ENCODE measurements at regions not wholly inside any gene's neighbourhood (a gene's known extent, or its start where the extent isn't known, plus 50 kb on each side); places are given as distances from the start of the nearest gene placed in this dataset.

DNA sequence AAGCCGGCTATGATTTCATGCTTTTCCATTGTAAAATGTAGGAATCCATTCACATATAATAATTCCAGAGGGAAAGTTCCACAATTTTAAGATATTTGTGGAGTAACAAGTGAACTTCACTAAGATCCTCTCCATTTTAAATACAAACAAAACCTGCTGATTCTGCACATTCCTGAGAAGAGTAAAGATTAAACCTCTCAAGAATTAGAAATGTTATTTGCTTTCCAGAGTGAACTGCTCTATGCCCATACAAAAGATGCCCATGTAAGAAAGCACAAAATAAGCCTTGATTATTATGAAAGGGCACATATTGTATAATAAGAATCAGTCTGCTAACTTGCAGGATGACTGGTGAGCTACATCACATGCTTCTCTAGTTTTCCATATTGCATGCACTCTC, 241.5 kb downstream of the COX18 start:
- Histone ChIP-seq H3K79me1 (replicated peaks; ENCODE audit: low read length, poor library complexity, severe bottlenecking) (no peaks in the 10 kb centered on the region), H3K27ac (ENCODE audit: low read length, poor library complexity, severe bottlenecking) (no peak overlapping the region), H4K91ac (ENCODE audit: low read length) (no peak overlapping the region), H3K4me3 (ENCODE audit: insufficient read depth in 1 of 2, low read depth in 1 of 2, low read length in 2 of 2) (no peak overlapping the region), H4K8ac (ENCODE audit: low read length) (no peak overlapping the region), H2BK5ac (ENCODE audit: low read depth, low read length, poor library complexity, severe bottlenecking) (no peak overlapping the region), H3K9me3 (ENCODE audit: control insufficient read depth, low read length) (no peaks in the 10 kb centered on the region), H2BK120ac (ENCODE audit: low read depth, low read length) (no peak overlapping the region), H3K14ac (ENCODE audit: low read length in 2 of 2) (no peak overlapping the region), H3K4me2 (ENCODE audit: low read length, poor library complexity, severe bottlenecking) (no peak overlapping the region), H3K4ac (ENCODE audit: low read depth in 1 of 2, low read length in 2 of 2) (no peak overlapping the region), H2AK5ac (ENCODE audit: low read length, severe bottlenecking) (no peak overlapping the region), H3K23ac (ENCODE audit: low read length in 2 of 2) (no peak overlapping the region), H2BK12ac (ENCODE audit: low read length in 2 of 2) (no peak overlapping the region), H2BK15ac (ENCODE audit: low read depth, poor library complexity, severe bottlenecking) (no peak overlapping the region), H3K9ac (ENCODE audit: low read length) (no peak overlapping the region), H3K36me3 (ENCODE audit: control insufficient read depth in 1 of 2, insufficient read depth in 2 of 2, low read depth in 1 of 2, low read length in 2 of 2) (no peaks in the 10 kb centered on the region), H3K4me1 (ENCODE audit: control insufficient read depth, insufficient read depth, low read depth, low read length) (no peaks in the 10 kb centered on the region), H3K18ac (ENCODE audit: low read depth in 1 of 2, low read length in 2 of 2) (no peak overlapping the region), H3K27me3 (ENCODE audit: control insufficient read depth in 1 of 2, insufficient read depth in 1 of 2, low read length in 2 of 2) (no peaks in the 10 kb centered on the region), H2AFZ (ENCODE audit: low read depth, low read length) (no peak overlapping the region)
- DNase-seq: no peak
- no CpG with 5 or more reads among the region's 1 CpG for WGBS

DNA sequence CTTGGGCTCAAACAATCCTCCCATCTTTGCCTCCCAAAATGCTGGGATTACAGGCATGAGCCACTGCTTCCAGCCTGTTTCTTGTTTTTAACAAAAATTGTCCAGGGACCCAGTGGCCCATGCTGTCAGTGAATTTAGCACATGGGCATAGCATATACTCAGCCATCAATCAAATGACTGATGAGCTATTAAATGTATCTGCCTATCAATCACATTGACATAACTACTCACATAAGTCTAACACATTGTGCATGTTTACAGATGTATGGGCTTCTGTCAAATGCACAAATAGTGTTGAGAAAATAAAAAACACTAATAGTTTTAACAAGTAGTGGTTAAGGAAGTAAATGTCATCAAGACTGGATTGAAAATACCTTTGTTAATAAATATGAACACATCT, 249.4 kb downstream of the COX18 start:
- no peak overlapping the region for H3K23ac ChIP-seq (ENCODE audit: low read length in 2 of 2)
- H4K91ac ChIP-seq (ENCODE audit: low read length): no peak overlapping the region
- no peak overlapping the region for H2BK15ac ChIP-seq (ENCODE audit: low read depth, poor library complexity, severe bottlenecking)
- H2BK12ac ChIP-seq (ENCODE audit: low read length in 2 of 2): no peak overlapping the region
- H3K4me2 ChIP-seq (ENCODE audit: low read length, poor library complexity, severe bottlenecking): no peak overlapping the region
- no peak overlapping the region for H3K9ac ChIP-seq (ENCODE audit: low read length)
- H3K18ac ChIP-seq (ENCODE audit: low read depth in 1 of 2, low read length in 2 of 2): no peak overlapping the region
- H2AK5ac ChIP-seq (ENCODE audit: low read length, severe bottlenecking): no peak overlapping the region
- H2AFZ ChIP-seq (ENCODE audit: low read depth, low read length): no peak overlapping the region
- H3K36me3 ChIP-seq (ENCODE audit: control insufficient read depth in 1 of 2, insufficient read depth in 2 of 2, low read depth in 1 of 2, low read length in 2 of 2): no peaks in the 10 kb centered on the region
- H2BK5ac ChIP-seq (ENCODE audit: low read depth, low read length, poor library complexity, severe bottlenecking): no peak overlapping the region
- no peak overlapping the region for H3K14ac ChIP-seq (ENCODE audit: low read length in 2 of 2)
- no peak overlapping the region for H3K4ac ChIP-seq (ENCODE audit: low read depth in 1 of 2, low read length in 2 of 2)
- no peaks in the 10 kb centered on the region for H3K4me1 ChIP-seq (ENCODE audit: control insufficient read depth, insufficient read depth, low read depth, low read length)
- no peaks in the 10 kb centered on the region for H3K79me1 ChIP-seq (replicated peaks; ENCODE audit: low read length, poor library complexity, severe bottlenecking)
- DNase-seq: no peak
- H3K27ac ChIP-seq (ENCODE audit: low read length, poor library complexity, severe bottlenecking): no peak overlapping the region
- H3K27me3 ChIP-seq (ENCODE audit: control insufficient read depth in 1 of 2, insufficient read depth in 1 of 2, low read length in 2 of 2): no peaks in the 10 kb centered on the region
- H3K4me3 ChIP-seq (ENCODE audit: insufficient read depth in 1 of 2, low read depth in 1 of 2, low read length in 2 of 2): no peak overlapping the region
- H4K8ac ChIP-seq (ENCODE audit: low read length): no peak overlapping the region
- H2BK120ac ChIP-seq (ENCODE audit: low read depth, low read length): no peak overlapping the region
- no peaks in the 10 kb centered on the region for H3K9me3 ChIP-seq (ENCODE audit: control insufficient read depth, low read length)

DNA sequence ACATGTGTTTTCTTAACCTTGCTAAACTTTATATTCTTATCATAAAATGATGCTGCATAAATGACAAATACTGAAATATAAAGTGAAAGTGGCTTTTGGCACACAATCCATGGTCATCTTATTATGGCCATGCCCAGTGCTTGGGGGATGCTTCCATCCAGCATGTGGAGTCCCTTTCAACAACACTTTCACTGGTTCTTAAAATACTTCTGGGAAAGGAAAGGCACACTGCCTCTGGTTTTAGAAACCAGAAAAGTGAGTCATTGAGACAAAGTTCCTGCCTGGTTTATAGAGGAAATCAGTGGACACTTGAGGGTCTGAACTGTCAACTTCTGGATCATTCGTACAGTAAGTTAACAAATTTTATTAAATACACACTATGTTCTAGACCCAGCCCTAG, 248.0 kb upstream of the ADAMTS3 start:
- H3K4me3 ChIP-seq (ENCODE audit: insufficient read depth in 1 of 2, low read depth in 1 of 2, low read length in 2 of 2): no peak overlapping the region
- no peak overlapping the region for H3K14ac ChIP-seq (ENCODE audit: low read length in 2 of 2)
- H2BK120ac ChIP-seq (ENCODE audit: low read depth, low read length): no peak overlapping the region
- H2AK5ac ChIP-seq (ENCODE audit: low read length, severe bottlenecking): no peak overlapping the region
- no peaks in the 10 kb centered on the region for H3K9me3 ChIP-seq (ENCODE audit: control insufficient read depth, low read length)
- H3K23ac ChIP-seq (ENCODE audit: low read length in 2 of 2): no peak overlapping the region
- H3K27me3 ChIP-seq (ENCODE audit: control insufficient read depth in 1 of 2, insufficient read depth in 1 of 2, low read length in 2 of 2): no peaks in the 10 kb centered on the region
- no peaks in the 10 kb centered on the region for H3K4me1 ChIP-seq (ENCODE audit: control insufficient read depth, insufficient read depth, low read depth, low read length)
- WGBS: no CpG with 5 or more reads among the region's 1 CpG
- H4K91ac ChIP-seq (ENCODE audit: low read length): no peak overlapping the region
- H2BK15ac ChIP-seq (ENCODE audit: low read depth, poor library complexity, severe bottlenecking): no peak overlapping the region
- DNase-seq: no peak
- no peak overlapping the region for H2BK12ac ChIP-seq (ENCODE audit: low read length in 2 of 2)
- no peak overlapping the region for H2BK5ac ChIP-seq (ENCODE audit: low read depth, low read length, poor library complexity, severe bottlenecking)
- H4K8ac ChIP-seq (ENCODE audit: low read length): no peak overlapping the region
- H2AFZ ChIP-seq (ENCODE audit: low read depth, low read length): no peak overlapping the region
- H3K4me2 ChIP-seq (ENCODE audit: low read length, poor library complexity, severe bottlenecking): no peak overlapping the region
- no peak overlapping the region for H3K18ac ChIP-seq (ENCODE audit: low read depth in 1 of 2, low read length in 2 of 2)
- no peak overlapping the region for H3K4ac ChIP-seq (ENCODE audit: low read depth in 1 of 2, low read length in 2 of 2)
- no peaks in the 10 kb centered on the region for H3K79me1 ChIP-seq (replicated peaks; ENCODE audit: low read length, poor library complexity, severe bottlenecking)
- no peak overlapping the region for H3K9ac ChIP-seq (ENCODE audit: low read length)
- no peak overlapping the region for H3K27ac ChIP-seq (ENCODE audit: low read length, poor library complexity, severe bottlenecking)
- no peaks in the 10 kb centered on the region for H3K36me3 ChIP-seq (ENCODE audit: control insufficient read depth in 1 of 2, insufficient read depth in 2 of 2, low read depth in 1 of 2, low read length in 2 of 2)

- H2BK15ac ChIP-seq (ENCODE audit: low read depth, poor library complexity, severe bottlenecking): no peak overlapping the region
- H2BK12ac ChIP-seq (ENCODE audit: low read length in 2 of 2): no peak overlapping the region
- no CpG with 5 or more reads among the region's 1 CpG for WGBS
- no peaks in the 10 kb centered on the region for H3K36me3 ChIP-seq (ENCODE audit: control insufficient read depth in 1 of 2, insufficient read depth in 2 of 2, low read depth in 1 of 2, low read length in 2 of 2)
- H3K27ac ChIP-seq (ENCODE audit: low read length, poor library complexity, severe bottlenecking): no peak overlapping the region
- no peak for DNase-seq
- H2BK120ac ChIP-seq (ENCODE audit: low read depth, low read length): no peak overlapping the region
- no peak overlapping the region for H3K14ac ChIP-seq (ENCODE audit: low read length in 2 of 2)
- H3K18ac ChIP-seq (ENCODE audit: low read depth in 1 of 2, low read length in 2 of 2): no peak overlapping the region
- no peak overlapping the region for H4K91ac ChIP-seq (ENCODE audit: low read length)
- H3K4me1 ChIP-seq (ENCODE audit: control insufficient read depth, insufficient read depth, low read depth, low read length): no peaks in the 10 kb centered on the region
- no peaks in the 10 kb centered on the region for H3K79me1 ChIP-seq (replicated peaks; ENCODE audit: low read length, poor library complexity, severe bottlenecking)
- no peak overlapping the region for H2AFZ ChIP-seq (ENCODE audit: low read depth, low read length)
- H2AK5ac ChIP-seq (ENCODE audit: low read length, severe bottlenecking): no peak overlapping the region
- H2BK5ac ChIP-seq (ENCODE audit: low read depth, low read length, poor library complexity, severe bottlenecking): no peak overlapping the region
- no peak overlapping the region for H3K4ac ChIP-seq (ENCODE audit: low read depth in 1 of 2, low read length in 2 of 2)
- no peak overlapping the region for H3K4me2 ChIP-seq (ENCODE audit: low read length, poor library complexity, severe bottlenecking)
- no peaks in the 10 kb centered on the region for H3K27me3 ChIP-seq (ENCODE audit: control insufficient read depth in 1 of 2, insufficient read depth in 1 of 2, low read length in 2 of 2)
- no peak overlapping the region for H4K8ac ChIP-seq (ENCODE audit: low read length)
- no peak overlapping the region for H3K4me3 ChIP-seq (ENCODE audit: insufficient read depth in 1 of 2, low read depth in 1 of 2, low read length in 2 of 2)
- H3K9ac ChIP-seq (ENCODE audit: low read length): no peak overlapping the region
- H3K9me3 ChIP-seq (ENCODE audit: control insufficient read depth, low read length): no peaks in the 10 kb centered on the region
- H3K23ac ChIP-seq (ENCODE audit: low read length in 2 of 2): no peak overlapping the region
Measured at GRCh38 chr4:72814241-72814640, 245.2 kb upstream of the ADAMTS3 start.

Measured in mesenchymal stem cell (in vitro differentiated cells and primary cell).